ENCODE measurements at regions not wholly inside any gene's neighbourhood (a gene's known extent, or its start where the extent isn't known, plus 50 kb on each side); places are given as distances from the start of the nearest gene placed in this dataset.

GRCh38 chr5:104650313-104651055 lies 1087.9 kb upstream of the NUDT12 start (continued):
- no peak for TF ChIP-seq TAF1 (IDR thresholded peaks at IDR 0.05; ENCODE audit: borderline replicate concordance, low read depth, low read length)
- no peak for TF ChIP-seq TCF12 (IDR thresholded peaks at IDR 0.05)
- no peak for TF ChIP-seq NRF1 (IDR thresholded peaks at IDR 0.05; ENCODE audit: low read depth, low read length)
- no peak for TF ChIP-seq NFIC (IDR thresholded peaks at IDR 0.05; ENCODE audit: borderline replicate concordance)
- no peak for TF ChIP-seq FOXJ3 (CRISPR knock-in tag; IDR thresholded peaks at IDR 0.05)
- TF ChIP-seq EZH2phosphoT487 (IDR thresholded peaks at IDR 0.05; ENCODE audit: borderline replicate concordance, low read depth) = no peak
- TF ChIP-seq GABPA (IDR thresholded peaks at IDR 0.05; ENCODE audit: low read depth) = no peak
- no peak for TF ChIP-seq IRF3 (IDR thresholded peaks at IDR 0.05; ENCODE audit: low read depth, low read length)
- TF ChIP-seq SMC3 (IDR thresholded peaks at IDR 0.05; ENCODE audit: low read depth, low read length) = no peak
- no peak for TF ChIP-seq GATA2 (CRISPR knock-in tag; IDR thresholded peaks at IDR 0.05)
- TF ChIP-seq RCOR1 (IDR thresholded peaks at IDR 0.05; ENCODE audit: low read length) = no peak
- TF ChIP-seq ZBTB33 (IDR thresholded peaks at IDR 0.05; ENCODE audit: borderline replicate concordance, low read depth) = no peak
- TF ChIP-seq FOSL2 (IDR thresholded peaks at IDR 0.05; ENCODE audit: borderline replicate concordance, low read depth) = no peak
- TF ChIP-seq RAD21 (IDR thresholded peaks at IDR 0.05; ENCODE audit: low read length) = no peak
- no peak for TF ChIP-seq PBX3 (IDR thresholded peaks at IDR 0.05)

- H3K9me2 ChIP-seq = no peaks in the 10 kb centered on the region
- no peaks in the 10 kb centered on the region for H3K79me2 ChIP-seq (ENCODE audit: insufficient read depth)
- no peaks in the 10 kb centered on the region for H3F3A ChIP-seq (replicated peaks; ENCODE audit: insufficient read depth)
- DNase-seq = no peak
- H2AFZ ChIP-seq (ENCODE audit: low read depth) = no peak overlapping the region
- WGBS (ENCODE audit: low lambda C conversion rate) = 79% methylated on average over 3 of the region's 3 CpGs
- H3K27me3 ChIP-seq (ENCODE audit: insufficient read depth) = no peaks in the 10 kb centered on the region
- no peaks in the 10 kb centered on the region for H3K9me3 ChIP-seq
- POLR2A ChIA-PET = no interaction called here
- no peaks in the 10 kb centered on the region for H4K20me1 ChIP-seq (ENCODE audit: insufficient read depth)
- H3K4me2 ChIP-seq = no peak overlapping the region
- no peak overlapping the region for H3K9ac ChIP-seq
- H3K27ac ChIP-seq (ENCODE audit: low read depth in 2 of 2, low read length in 1 of 2) = no peak overlapping the region
- H3K4me3 ChIP-seq (ENCODE audit: low read depth in 2 of 2, low read length in 1 of 2) = no peak overlapping the region
- CTCF ChIA-PET = no interaction called here
- no peaks in the 10 kb centered on the region; a peak in 2 of 4 replicates for H3K4me1 ChIP-seq (ENCODE audit: control insufficient read depth in 1 of 2, insufficient read depth in 2 of 2, low read depth in 1 of 2, low read length in 1 of 2)
- no peaks in the 10 kb centered on the region for H3K36me3 ChIP-seq (replicated peaks in 1 of 2; ENCODE audit: control insufficient read depth in 1 of 2, insufficient read depth in 2 of 2, low read length in 1 of 2)
- TF ChIP-seq GATA2 (CRISPR knock-in tag; IDR thresholded peaks at IDR 0.05) = no peak
- TF ChIP-seq RAD21 (IDR thresholded peaks at IDR 0.05; ENCODE audit: low read length) = no peak
Observed at GRCh38 chr5:104646416-104646815, 1083.8 kb upstream of the NUDT12 start.
